Activated naive CD8-positive, alpha-beta T cell treated with anti-CD3 and anti-CD28 coated beads, Interleukin-2, amount 10 ng/mL, durations not matched to agents 7 days and 5 days (primary cell): ENCODE measurements at regions not wholly inside any gene's neighbourhood (a gene's known extent, or its start where the extent isn't known, plus 50 kb on each side); places are given as distances from the start of the nearest gene placed in this dataset.

Experiments used
- ATAC-seq: fragments of 150-1000 bp; cut with Tn5 transposase; one replicate; pipeline ENCODE4 v1.10.0; 2021; ENCODE audit warnings: low read depth, moderate library complexity
- POLR2A ChIA-PET: fragments of 350-600 bp; sonication (Branson Sonifier 250); formaldehyde crosslinking; loops from one replicate; lab custom pipeline; 2021; ENCODE audit warnings: antibody characterized with exemption; lab: Charles Lee
- DNase-seq: peaks from one replicate; pipeline ENCODE4 v3.0.0; 2021
- H3K27ac Mint-ChIP-seq: one replicate; pipeline ENCODE4 v1.8.0; 2022; ENCODE audit warnings: mild to moderate bottlenecking, mixed read lengths
- H3K27me3 Mint-ChIP-seq: one replicate; pipeline ENCODE4 v1.8.0; 2022; ENCODE audit warnings: mild to moderate bottlenecking, moderate library complexity, mixed read lengths
- H3K36me3 Mint-ChIP-seq: one replicate; pipeline ENCODE4 v1.8.0; 2021; ENCODE audit warnings: mild to moderate bottlenecking, mixed read lengths
- H3K4me1 Mint-ChIP-seq: one replicate; pipeline ENCODE4 v1.8.0; 2021; ENCODE audit warnings: mixed read lengths
- H3K4me3 Mint-ChIP-seq: one replicate; pipeline ENCODE4 v1.8.0; 2022; ENCODE audit warnings: mild to moderate bottlenecking, moderate library complexity, mixed read lengths
- H3K9me3 Mint-ChIP-seq: one replicate; pipeline ENCODE4 v1.8.0; 2021; ENCODE audit warnings: mixed read lengths

DNA sequence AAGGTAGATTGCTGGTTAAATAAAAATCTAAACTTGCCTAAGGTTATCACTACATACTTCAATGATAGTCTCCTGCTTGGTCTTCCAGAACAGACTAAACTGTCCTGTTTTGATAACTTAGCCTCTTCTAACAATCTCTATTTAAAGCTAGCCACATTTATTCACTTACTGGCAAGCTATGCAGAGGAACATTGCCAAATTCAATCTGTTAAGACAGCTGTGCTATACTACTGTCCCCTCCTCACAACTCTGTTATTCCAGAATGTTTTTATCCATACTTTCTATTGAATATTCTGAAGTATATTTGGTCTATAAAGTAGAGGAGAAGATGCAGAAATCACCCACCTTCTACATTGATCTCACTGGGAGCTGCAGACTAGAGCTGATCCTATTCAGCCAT is 594.0 kb upstream of the CCDC54 start:
- no peaks in the 10 kb centered on the region for H3K36me3 Mint-ChIP-seq
- H3K4me1 Mint-ChIP-seq, result no peaks in the 10 kb centered on the region
- H3K9me3 Mint-ChIP-seq, result no peaks in the 10 kb centered on the region
- H3K27me3 Mint-ChIP-seq, result peaks cover 2% of the 10 kb centered on the region
- no peak overlapping the region for H3K4me3 Mint-ChIP-seq
- DNase-seq (no peak), ATAC-seq (no peak)
- POLR2A ChIA-PET, result no interaction called here
- no peak overlapping the region for H3K27ac Mint-ChIP-seq

DNA sequence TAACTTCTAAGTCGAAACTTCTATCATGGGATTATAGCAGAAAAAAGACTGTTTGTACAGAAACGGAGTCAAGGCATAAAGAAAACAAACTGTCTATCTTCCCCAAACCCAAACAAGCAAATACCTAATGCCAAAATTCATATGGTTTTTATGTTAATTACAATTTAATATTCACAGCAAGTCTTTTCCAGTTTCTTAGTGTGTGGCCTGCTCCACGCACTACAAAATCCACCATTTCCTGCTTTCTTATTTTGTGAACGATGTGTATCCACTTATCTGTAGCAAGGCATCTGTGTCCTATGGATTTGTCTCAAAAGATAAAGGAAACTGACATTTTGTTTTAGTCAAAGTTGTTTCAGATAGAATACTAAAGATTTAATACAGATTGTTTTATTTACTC is 588.0 kb upstream of the CCDC54 start:
- Mint-ChIP-seq H3K36me3 (no peaks in the 10 kb centered on the region), H3K4me1 (no peaks in the 10 kb centered on the region), H3K27ac (no peak overlapping the region), H3K4me3 (no peak overlapping the region), H3K27me3 (peaks cover 2% of the 10 kb centered on the region), H3K9me3 (peaks cover 1% of the 10 kb centered on the region)
- DNase-seq, result no peak
- POLR2A ChIA-PET, result no interaction called here
- ATAC-seq, result no peak

DNA sequence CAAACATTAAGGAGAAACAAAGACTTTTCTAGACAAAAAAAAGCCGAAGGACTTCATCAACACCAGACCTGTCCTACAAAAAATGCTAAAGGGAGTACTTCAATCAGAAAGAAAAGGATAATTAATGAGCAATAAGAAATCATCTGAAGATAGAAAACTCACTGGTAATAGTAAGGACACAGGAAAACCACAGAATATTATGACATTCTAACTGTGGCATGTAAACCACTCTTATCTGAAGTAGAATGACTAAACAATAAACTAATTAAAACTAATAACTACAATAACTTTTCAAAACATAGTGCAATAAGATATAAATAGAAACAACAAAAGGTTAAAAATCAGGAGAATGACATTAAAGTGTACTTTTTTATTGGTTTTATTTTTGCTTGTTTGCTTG is 584.5 kb upstream of the CCDC54 start:
- POLR2A ChIA-PET, result no interaction called here
- peaks cover 1% of the 10 kb centered on the region for H3K9me3 Mint-ChIP-seq

GRCh38 chr3:106794442-106794841 is 582.8 kb upstream of the CCDC54 start:
- H3K27me3 Mint-ChIP-seq, result no peaks in the 10 kb centered on the region
- no peaks in the 10 kb centered on the region for H3K36me3 Mint-ChIP-seq
- H3K4me3 Mint-ChIP-seq, result no peak overlapping the region
- H3K4me1 Mint-ChIP-seq, result no peaks in the 10 kb centered on the region
- POLR2A ChIA-PET, result no interaction called here
- DNase-seq (no peak), ATAC-seq (no peak)
- no peak overlapping the region for H3K27ac Mint-ChIP-seq
- H3K9me3 Mint-ChIP-seq, result peaks cover 1% of the 10 kb centered on the region

More for the DNA sequence above, 584.5 kb upstream of the CCDC54 start:
- no peaks in the 10 kb centered on the region for H3K4me1 Mint-ChIP-seq
- no peak overlapping the region for H3K4me3 Mint-ChIP-seq
- no peak overlapping the region for H3K27ac Mint-ChIP-seq
- ATAC-seq, result no peak
- no peaks in the 10 kb centered on the region for H3K36me3 Mint-ChIP-seq
- no peaks in the 10 kb centered on the region for H3K27me3 Mint-ChIP-seq
- DNase-seq, result no peak

DNA sequence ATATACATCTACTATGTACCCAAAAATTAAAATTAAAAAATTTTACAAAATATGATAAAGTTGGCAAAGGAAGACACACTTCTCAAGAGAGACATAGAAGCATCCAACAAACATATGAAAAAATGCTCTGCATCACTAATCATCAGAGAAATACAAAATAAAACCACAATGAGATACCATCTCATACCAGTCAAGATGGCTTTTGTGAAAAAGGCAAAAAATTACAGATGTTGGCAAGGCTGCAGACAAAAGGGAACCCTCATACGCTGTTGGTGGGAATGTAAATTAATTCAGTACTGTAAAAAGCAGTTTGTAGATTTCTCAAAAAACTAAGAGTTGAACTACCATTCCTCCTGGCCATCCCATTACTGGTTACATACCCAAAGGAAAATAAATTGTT is 581.7 kb upstream of the CCDC54 start:
- H3K27me3 Mint-ChIP-seq, result no peaks in the 10 kb centered on the region
- DNase-seq, result no peak
- H3K27ac Mint-ChIP-seq, result no peak overlapping the region
- no peak for ATAC-seq
- POLR2A ChIA-PET, result no interaction called here
- H3K4me1 Mint-ChIP-seq, result no peaks in the 10 kb centered on the region
- peaks cover 1% of the 10 kb centered on the region for H3K9me3 Mint-ChIP-seq
- H3K4me3 Mint-ChIP-seq, result no peak overlapping the region
- H3K36me3 Mint-ChIP-seq, result no peaks in the 10 kb centered on the region

GRCh38 chr3:106797461-106797860 is 579.8 kb upstream of the CCDC54 start:
- Mint-ChIP-seq H3K36me3 (no peaks in the 10 kb centered on the region), H3K9me3 (peaks cover 1% of the 10 kb centered on the region), H3K4me3 (no peak overlapping the region), H3K27me3 (no peaks in the 10 kb centered on the region), H3K27ac (no peak overlapping the region), H3K4me1 (no peaks in the 10 kb centered on the region)
- ATAC-seq (no peak), DNase-seq (no peak)
- POLR2A ChIA-PET, result no interaction called here

DNA sequence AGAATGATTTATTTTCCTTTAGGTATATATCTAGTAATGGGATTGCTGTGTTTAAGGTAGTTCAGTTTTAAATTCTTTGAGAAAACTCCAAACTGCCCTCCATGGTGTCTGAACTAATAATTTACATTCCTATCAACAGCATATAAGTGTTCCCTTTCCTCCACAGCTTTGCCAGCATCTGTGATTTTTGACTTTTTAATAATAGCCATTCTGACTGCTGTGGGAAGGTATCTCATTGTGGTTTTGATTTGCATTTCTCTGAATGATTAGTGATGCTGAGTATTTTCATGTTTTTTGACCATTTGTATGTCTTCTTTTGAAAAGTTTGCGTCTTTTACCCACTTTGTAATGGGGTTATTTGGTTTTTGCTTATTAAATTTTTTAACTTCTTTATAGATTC is 571.6 kb upstream of the CCDC54 start:
- H3K27ac Mint-ChIP-seq, result no peak overlapping the region
- H3K4me3 Mint-ChIP-seq, result no peak overlapping the region
- ATAC-seq, result no peak

DNA sequence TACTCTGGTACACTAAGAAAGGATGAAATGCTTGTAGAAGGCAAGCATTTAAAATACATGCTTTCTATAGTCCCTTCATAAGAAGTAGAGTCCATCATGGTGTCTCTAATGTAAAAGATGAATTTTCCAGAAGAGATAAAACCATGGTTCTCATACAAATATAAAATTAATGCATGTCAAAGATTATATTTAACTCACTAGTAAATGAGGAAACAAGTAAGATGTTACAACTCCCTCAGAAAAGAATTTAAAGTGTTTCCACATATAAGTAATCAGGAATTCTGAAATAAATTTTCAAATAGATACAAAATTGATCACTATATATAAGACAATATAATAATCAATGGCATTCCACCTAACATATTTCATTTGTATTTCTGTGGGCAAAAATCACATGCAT is 570.3 kb upstream of the CCDC54 start:
- H3K27ac Mint-ChIP-seq, result no peak overlapping the region
- POLR2A ChIA-PET, result no interaction called here
- H3K9me3 Mint-ChIP-seq, result no peaks in the 10 kb centered on the region
- H3K36me3 Mint-ChIP-seq, result no peaks in the 10 kb centered on the region
- DNase-seq (no peak), ATAC-seq (no peak)
- no peaks in the 10 kb centered on the region for H3K4me1 Mint-ChIP-seq
- no peaks in the 10 kb centered on the region for H3K27me3 Mint-ChIP-seq
- no peak overlapping the region for H3K4me3 Mint-ChIP-seq

More for the DNA sequence above, 571.6 kb upstream of the CCDC54 start:
- H3K36me3 Mint-ChIP-seq, result no peaks in the 10 kb centered on the region
- H3K27me3 Mint-ChIP-seq, result no peaks in the 10 kb centered on the region
- DNase-seq, result no peak
- no peaks in the 10 kb centered on the region for H3K4me1 Mint-ChIP-seq
- H3K9me3 Mint-ChIP-seq, result no peaks in the 10 kb centered on the region
- POLR2A ChIA-PET, result no interaction called here

DNA sequence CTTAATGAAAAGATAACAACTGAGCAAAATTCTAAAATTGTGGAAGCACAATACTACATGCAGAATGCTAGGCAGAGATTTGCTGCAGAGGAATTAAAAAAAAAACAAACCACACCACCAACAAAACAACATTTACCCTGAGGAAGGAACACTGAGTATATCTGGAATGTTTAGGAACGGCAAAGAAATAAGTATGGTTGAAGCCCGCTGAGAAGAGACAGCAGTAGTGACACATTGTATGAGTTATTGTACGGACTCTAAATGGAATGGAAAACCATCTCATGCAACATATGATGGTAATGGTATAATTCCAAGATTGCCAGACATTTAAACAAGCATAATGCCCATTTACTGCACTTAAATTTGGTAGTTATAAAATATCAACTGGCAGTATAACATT is 568.2 kb upstream of the CCDC54 start:
- POLR2A ChIA-PET, result no interaction called here
- H3K36me3 Mint-ChIP-seq, result no peaks in the 10 kb centered on the region
- no peak for DNase-seq
- no peak overlapping the region for H3K4me3 Mint-ChIP-seq
- no peak overlapping the region for H3K27ac Mint-ChIP-seq
- no peaks in the 10 kb centered on the region for H3K4me1 Mint-ChIP-seq
- ATAC-seq, result no peak
- H3K9me3 Mint-ChIP-seq, result no peaks in the 10 kb centered on the region
- no peaks in the 10 kb centered on the region for H3K27me3 Mint-ChIP-seq

- H3K27ac Mint-ChIP-seq, result no peak overlapping the region
- DNase-seq (no peak), ATAC-seq (no peak)
- H3K36me3 Mint-ChIP-seq, result no peaks in the 10 kb centered on the region
- H3K4me3 Mint-ChIP-seq, result no peak overlapping the region
- POLR2A ChIA-PET, result no interaction called here
- no peaks in the 10 kb centered on the region for H3K9me3 Mint-ChIP-seq
- no peaks in the 10 kb centered on the region for H3K27me3 Mint-ChIP-seq
- no peaks in the 10 kb centered on the region for H3K4me1 Mint-ChIP-seq
Observed at GRCh38 chr3:106809623-106810299, 567.5 kb upstream of the CCDC54 start.

DNA sequence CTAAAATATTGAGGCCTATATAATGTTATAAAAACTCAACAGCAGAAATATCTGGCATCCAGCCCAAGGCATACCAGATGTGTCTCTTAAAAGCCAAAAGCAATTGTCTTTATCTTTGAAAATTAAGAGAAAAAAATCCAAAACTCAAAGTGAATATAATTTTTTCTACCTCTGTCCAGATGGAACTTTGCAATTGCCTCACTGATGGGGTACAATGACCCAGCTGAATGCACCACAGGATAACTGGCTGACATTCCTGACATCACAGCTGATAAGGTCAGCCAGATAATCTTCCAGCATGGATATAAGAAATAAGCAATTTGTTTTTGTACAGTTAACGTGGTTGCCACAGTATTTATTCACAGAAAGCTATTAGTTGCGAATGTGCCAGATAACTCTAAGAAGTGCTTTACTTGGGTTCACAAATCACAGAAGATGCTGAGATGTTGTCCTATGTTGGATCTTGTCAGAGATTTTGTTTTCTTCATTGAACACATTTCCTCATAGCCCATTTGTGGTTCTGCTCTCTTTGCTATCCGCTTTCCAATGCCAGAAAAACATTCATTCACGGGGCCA is 566.9 kb upstream of the CCDC54 start:
- Mint-ChIP-seq H3K4me3 (no peak overlapping the region), H3K36me3 (no peaks in the 10 kb centered on the region), H3K4me1 (no peaks in the 10 kb centered on the region), H3K27ac (no peak overlapping the region), H3K27me3 (no peaks in the 10 kb centered on the region), H3K9me3 (no peaks in the 10 kb centered on the region)
- DNase-seq (no peak), ATAC-seq (no peak)
- POLR2A ChIA-PET, result no interaction called here

- Mint-ChIP-seq H3K27ac (no peak overlapping the region), H3K27me3 (no peaks in the 10 kb centered on the region), H3K4me3 (no peak overlapping the region), H3K9me3 (no peaks in the 10 kb centered on the region), H3K4me1 (no peaks in the 10 kb centered on the region), H3K36me3 (no peaks in the 10 kb centered on the region)
- ATAC-seq, result no peak
- DNase-seq, result no peak
- POLR2A ChIA-PET, result no interaction called here
Observed at GRCh38 chr3:106811376-106811775, 565.9 kb upstream of the CCDC54 start.

DNA sequence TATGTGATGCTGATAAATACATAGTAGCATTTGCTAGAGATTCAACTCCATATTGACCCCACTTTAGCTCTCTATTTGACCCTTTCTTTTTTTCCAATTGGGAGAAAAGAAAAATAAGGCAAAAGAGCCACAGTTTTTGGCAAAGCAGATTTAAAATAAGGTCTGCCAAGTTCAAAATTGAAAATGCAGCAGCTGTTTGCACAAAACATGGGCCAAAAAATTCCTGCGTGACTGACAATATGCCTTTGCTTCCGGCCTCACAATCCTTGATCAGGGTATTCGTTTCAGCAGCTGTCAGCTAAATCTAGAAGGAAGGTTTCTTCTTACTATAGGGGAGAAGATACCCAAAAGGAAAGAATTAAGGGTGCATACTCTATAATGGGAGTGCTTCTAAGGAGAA is 563.5 kb upstream of the CCDC54 start:
- no peak for ATAC-seq
- H3K27ac Mint-ChIP-seq, result no peak overlapping the region
- peaks cover 3% of the 10 kb centered on the region for H3K27me3 Mint-ChIP-seq
- no peak for DNase-seq
- no peaks in the 10 kb centered on the region for H3K36me3 Mint-ChIP-seq
- no peaks in the 10 kb centered on the region for H3K9me3 Mint-ChIP-seq
- H3K4me1 Mint-ChIP-seq, result no peaks in the 10 kb centered on the region
- H3K4me3 Mint-ChIP-seq, result no peak overlapping the region
- POLR2A ChIA-PET, result no interaction called here

DNA sequence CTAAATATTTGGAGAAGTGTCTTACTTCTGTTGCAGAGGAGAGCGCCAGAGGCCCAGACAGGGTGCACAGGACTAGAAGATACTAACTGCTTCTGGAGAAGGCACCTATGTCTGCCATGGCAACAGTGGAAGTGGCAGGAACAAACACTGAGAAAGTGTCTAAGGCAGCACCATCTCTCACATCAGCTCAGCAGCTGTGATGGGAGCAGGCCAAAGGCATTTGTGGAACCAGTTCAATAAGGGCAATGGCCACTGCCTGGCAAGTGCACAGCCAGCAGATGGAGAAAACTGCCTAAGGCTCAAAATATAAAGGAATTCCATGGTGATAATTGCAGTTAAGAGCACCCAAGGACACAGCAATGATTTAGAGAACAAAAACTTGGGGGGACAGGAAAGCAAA is 563.0 kb upstream of the CCDC54 start:
- no peaks in the 10 kb centered on the region for H3K9me3 Mint-ChIP-seq
- H3K27ac Mint-ChIP-seq, result no peak overlapping the region
- DNase-seq (no peak), ATAC-seq (no peak)
- POLR2A ChIA-PET, result no interaction called here
- peaks cover 3% of the 10 kb centered on the region for H3K27me3 Mint-ChIP-seq
- no peaks in the 10 kb centered on the region for H3K36me3 Mint-ChIP-seq
- no peak overlapping the region for H3K4me3 Mint-ChIP-seq
- H3K4me1 Mint-ChIP-seq, result no peaks in the 10 kb centered on the region
